PFSK-1 (cell line): ENCODE measurements at regions not wholly inside any gene's neighbourhood (a gene's known extent, or its start where the extent isn't known, plus 50 kb on each side); places are given as distances from the start of the nearest gene placed in this dataset.

ENCODE experiments used
- FOXP2 ChIP-seq: optimal IDR thresholded peaks from 2 replicates; pipeline ENCODE3; 2011; ENCODE audit warnings: borderline replicate concordance, control low read depth, inconsistent platforms; ENCODE audit not compliant: insufficient read depth; ENCODE audit errors: extremely low read length, extremely low read depth
- POLR2AphosphoS5 ChIP-seq: IDR thresholded peaks from 2 replicates; pipeline ENCODE4 v1.6.1; 2012; ENCODE audit warnings: low read depth, mild to moderate bottlenecking, control low read depth, low read length, moderate library complexity
- REST ChIP-seq, 2 experiments: IDR thresholded peaks; 2 replicates each; pipeline versions ENCODE4 v1.6.1 to v1.8.0; 2011 to 2012; ENCODE audit warnings: low read depth in 2 of 2, low read length in 2 of 2, control low read depth in 1 of 2, inconsistent platforms in 1 of 2, mild to moderate bottlenecking in 1 of 2, moderate library complexity in 1 of 2; ENCODE audit not compliant: insufficient read depth in 1 of 2
- SIN3A ChIP-seq: IDR thresholded peaks from 2 replicates; pipeline ENCODE4 v1.6.1; 2012; ENCODE audit warnings: mild to moderate bottlenecking, low read length, moderate library complexity, borderline replicate concordance; ENCODE audit not compliant: insufficient read depth
- TAF1 ChIP-seq: IDR thresholded peaks from 2 replicates; pipeline ENCODE4 v1.6.1; 2012; ENCODE audit warnings: low read length, control low read depth, borderline replicate concordance; ENCODE audit not compliant: insufficient read depth

GRCh38 chr18:1357724-1358123 lies 453.1 kb downstream of the ADCYAP1 start:
- no peak for TF ChIP-seq POLR2AphosphoS5
- TF ChIP-seq SIN3A: no peak
- TF ChIP-seq REST (IDR thresholded peaks at IDR 0.05; ENCODE audit: insufficient read depth in 1 of 2, low read depth in 2 of 2, low read length in 2 of 2): no peak
- no peak for TF ChIP-seq FOXP2
- no peak for TF ChIP-seq TAF1

- TF ChIP-seq TAF1 (no peak), SIN3A (no peak), REST (IDR thresholded peaks at IDR 0.05; ENCODE audit: insufficient read depth in 1 of 2, low read depth in 2 of 2, low read length in 2 of 2) (no peak), POLR2AphosphoS5 (no peak)
Observed at GRCh38 chr18:1361936-1362335, 457.3 kb downstream of the ADCYAP1 start.

GRCh38 chr18:1370552-1370951 lies 465.9 kb downstream of the ADCYAP1 start:
- TF ChIP-seq REST (IDR thresholded peaks at IDR 0.05; ENCODE audit: insufficient read depth in 1 of 2, low read depth in 2 of 2, low read length in 2 of 2): no peak
- TF ChIP-seq SIN3A: no peak
- no peak for TF ChIP-seq POLR2AphosphoS5
- no peak for TF ChIP-seq TAF1
- no peak for TF ChIP-seq FOXP2

- TF ChIP-seq FOXP2 (no peak), REST (IDR thresholded peaks at IDR 0.05; ENCODE audit: insufficient read depth in 1 of 2, low read depth in 2 of 2, low read length in 2 of 2) (no peak), POLR2AphosphoS5 (no peak), TAF1 (no peak), SIN3A (no peak)
Observed at GRCh38 chr18:1371724-1372123, 467.1 kb downstream of the ADCYAP1 start.

- TF ChIP-seq FOXP2: no peak
- TF ChIP-seq TAF1: no peak
- TF ChIP-seq REST (IDR thresholded peaks at IDR 0.05; ENCODE audit: insufficient read depth in 1 of 2, low read depth in 2 of 2, low read length in 2 of 2): no peak
- no peak for TF ChIP-seq SIN3A
- TF ChIP-seq POLR2AphosphoS5: no peak
Observed at GRCh38 chr18:1383465-1383864, 478.8 kb downstream of the ADCYAP1 start.
